D341Med (cell line): ENCODE measurements at regions not wholly inside any gene's neighbourhood (a gene's known extent, or its start where the extent isn't known, plus 50 kb on each side); places are given as distances from the start of the nearest gene placed in this dataset.

Experiments
- DNase-seq: peaks from one replicate; pipeline ENCODE4 v3.0.0; 2012; ENCODE audit warnings: low spot score

DNA sequence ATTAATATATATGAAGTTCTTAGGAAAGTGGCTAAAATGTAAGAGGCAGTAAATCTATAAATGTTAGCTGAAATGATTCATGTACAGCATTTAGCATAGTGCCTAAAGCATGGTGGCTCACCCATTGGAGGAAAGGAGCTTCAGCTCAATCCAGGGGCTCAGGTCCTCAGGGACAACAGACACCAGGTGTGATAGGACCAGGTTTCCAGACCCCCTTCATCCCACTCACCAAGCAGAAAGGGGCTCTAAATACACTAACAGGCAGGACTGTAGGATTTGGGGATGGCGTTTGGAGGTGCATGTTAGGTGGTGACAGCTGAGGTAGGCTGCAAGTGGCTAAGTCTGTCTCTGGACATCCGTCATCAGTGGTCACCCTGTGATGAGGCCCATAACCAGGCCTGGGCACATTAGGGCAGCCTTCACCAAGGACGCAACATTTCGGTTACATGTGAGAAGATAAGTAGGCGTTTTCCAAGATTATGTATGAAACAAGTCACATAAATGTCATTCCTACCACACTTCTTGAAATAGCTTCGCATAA lies 233.1 kb downstream of the C1orf94 start:
- DNase-seq: no peak

DNA sequence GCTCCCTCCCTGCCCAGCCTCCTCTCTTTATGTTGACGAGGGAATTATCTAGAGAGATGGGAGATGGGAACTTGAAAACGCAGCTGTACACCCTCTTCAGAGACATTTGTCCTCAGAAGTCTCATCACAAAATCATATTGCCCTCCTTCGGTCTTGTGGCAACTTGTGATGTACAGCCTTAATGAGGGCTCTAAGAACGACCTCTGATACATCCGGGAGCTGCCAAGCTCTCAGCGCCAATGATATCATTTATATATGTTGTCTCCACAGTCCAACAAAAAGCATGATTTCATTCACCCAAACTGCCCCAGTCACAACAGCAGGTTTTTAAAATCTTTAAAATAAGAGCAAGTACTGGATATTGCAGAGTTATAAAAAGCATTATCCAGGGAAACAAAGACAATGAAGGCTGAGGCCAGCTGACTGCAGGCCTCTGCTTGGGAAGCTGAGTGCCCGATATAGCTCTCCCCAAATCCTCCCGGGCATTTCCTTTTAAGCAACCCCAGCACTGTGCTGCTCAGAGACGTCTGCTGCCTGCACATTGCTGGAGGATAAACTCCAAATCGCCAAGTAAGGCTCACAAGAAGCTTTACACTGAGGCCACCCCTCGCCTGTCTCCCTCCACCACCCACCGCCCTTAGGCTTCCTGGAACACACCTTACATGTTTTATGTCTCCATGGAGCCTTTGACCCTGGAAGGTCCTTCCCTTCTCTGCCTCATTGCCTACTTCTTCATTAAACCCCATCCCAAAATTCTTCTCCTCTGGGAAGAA lies 236.1 kb downstream of the C1orf94 start:
- no peak for DNase-seq

DNA sequence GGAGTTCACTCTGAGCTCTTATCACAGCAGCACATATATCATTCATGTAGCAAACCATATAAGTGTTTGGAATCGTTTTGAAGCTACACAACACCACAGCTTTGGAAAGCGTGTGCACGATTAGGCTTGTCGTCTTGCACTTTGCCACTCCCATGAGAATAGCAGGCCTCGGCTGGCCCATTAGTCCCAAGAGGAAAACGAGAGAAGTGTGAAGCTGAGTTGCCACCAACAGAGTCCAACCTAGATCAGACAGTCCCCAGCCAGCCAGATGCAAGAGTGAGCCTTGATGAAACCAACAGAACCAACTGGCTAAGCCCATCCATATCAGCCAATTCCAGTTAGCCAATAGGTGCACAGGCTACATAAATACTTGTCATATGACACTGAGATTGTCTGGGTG lies 238.4 kb downstream of the C1orf94 start:
- no peak for DNase-seq

DNA sequence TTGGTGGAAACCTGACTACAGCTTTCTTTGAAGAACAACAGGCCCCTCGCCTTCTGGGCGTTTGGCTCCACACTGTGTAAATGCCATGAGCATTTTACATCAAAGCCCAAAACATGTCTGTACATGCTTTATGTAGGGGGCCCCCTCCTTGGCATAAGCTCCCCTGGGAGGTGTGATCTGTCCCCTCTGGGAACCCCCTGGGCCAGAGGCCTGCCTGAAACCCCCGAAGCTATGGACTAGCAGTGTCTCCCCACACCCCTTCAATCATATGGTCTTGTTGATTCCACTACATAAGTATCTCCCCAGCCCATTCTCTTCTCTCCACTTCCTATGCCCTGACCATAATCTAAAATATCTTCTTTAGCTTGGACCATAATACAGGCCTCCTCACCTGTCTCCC lies 241.5 kb downstream of the C1orf94 start:
- DNase-seq: no peak

DNA sequence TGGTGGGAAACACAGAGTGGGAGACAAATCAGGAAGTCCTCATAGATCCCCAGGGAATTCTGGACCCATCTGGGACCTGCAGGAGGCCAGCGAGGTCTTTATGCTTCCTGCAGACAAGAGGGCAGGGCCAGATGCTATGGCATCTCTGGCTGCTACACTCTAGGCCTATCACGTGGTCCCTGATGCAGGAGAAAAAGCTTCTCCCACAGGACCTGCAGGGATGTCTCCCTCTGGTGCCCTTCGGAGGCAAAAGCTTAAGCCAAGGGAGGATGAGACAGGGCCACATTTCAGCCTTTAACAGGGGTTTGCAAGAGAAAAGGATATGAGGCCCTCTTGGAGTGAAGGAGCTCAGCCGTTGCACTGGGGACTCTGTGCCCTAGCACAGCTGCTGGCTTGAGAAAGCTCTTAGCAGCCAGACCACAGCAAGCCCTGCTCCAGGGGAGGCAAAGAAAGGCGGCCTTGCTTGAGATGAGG lies 243.0 kb downstream of the C1orf94 start:
- no peak for DNase-seq

DNA sequence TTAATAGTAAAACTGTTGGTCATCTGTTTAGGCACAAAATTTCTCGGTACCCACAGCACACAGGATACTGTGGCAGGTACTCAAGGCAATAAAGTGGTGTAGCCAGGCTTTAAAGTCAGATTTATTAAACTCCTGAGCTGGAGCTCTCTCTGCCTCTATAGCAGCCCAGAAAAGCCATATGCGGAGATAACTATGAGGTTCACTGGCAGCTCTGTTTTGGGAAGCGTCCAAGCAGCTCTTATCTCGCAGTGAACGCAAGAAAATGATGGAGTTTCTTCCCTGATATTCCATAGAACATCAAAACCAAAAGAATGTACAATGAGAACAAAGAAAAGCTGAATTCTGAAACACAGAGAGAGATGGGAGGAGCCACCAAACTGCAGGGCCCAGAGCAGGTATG lies 248.3 kb downstream of the C1orf94 start:
- no peak for DNase-seq

DNA sequence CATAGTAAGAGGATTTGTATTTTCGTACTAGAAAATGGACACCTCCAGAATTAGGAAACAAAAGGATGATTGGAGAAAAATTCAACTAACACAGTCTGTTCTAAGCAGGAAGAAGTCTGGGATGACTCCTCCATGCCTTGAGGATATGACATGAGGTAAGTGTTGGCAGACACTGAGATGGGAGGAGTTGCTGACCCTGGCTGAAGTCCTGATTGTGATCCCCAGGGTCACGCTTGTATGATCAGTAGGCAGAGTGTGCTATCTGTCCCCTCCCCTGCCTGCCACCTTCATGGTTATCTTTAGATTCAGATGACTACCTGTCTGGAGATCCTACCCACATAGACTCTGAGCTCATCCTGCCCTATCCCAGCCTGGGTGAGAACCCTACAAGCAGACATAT lies 249.1 kb downstream of the C1orf94 start:
- no peak for DNase-seq

DNA sequence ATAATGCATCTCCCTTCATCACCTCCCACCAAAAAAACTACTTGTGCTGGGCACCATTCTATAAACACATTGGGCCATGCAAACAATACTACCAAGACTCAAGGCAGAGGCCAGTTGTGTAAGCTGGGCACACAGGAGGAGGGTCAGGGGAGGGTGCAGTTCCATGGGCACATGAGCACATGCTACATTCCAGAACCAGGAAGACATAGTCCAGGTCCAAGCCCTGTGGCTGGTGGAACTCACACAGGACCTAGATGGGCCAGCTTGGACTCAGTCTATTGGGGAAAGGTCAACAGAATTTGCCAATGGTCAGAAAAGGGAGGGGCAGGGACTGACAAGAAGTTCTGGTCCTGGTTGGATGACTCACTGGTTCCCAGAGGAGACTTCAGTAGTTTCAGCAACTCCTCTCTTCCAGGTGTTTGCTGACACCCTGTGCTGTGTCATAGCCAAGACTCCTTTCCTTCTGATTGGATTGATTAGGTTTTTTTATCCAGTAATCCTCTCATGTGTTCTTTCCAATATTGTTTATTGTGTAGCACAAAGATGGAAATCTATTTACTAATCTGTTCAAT lies 249.7 kb downstream of the C1orf94 start:
- DNase-seq: no peak

DNA sequence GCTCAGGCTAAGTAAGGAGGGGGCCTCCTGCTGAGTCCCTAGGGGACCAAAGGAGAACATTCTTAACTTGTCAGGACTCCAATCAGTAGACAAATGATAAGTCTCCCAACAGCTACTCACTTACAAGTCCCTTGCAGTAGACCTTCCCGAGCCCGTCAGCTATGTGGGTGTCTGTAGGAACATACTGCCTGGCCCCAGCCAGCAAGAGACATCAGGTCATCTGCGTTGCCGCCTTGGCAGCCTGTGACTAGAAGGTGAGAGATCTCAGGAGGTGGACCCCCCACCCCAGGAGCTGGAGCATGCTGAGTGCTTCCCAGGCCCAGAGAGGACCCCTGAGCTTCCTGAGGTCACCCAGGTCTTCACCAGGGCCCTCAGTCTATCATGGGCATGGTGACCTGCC lies 250.5 kb downstream of the C1orf94 start:
- no peak for DNase-seq

DNA sequence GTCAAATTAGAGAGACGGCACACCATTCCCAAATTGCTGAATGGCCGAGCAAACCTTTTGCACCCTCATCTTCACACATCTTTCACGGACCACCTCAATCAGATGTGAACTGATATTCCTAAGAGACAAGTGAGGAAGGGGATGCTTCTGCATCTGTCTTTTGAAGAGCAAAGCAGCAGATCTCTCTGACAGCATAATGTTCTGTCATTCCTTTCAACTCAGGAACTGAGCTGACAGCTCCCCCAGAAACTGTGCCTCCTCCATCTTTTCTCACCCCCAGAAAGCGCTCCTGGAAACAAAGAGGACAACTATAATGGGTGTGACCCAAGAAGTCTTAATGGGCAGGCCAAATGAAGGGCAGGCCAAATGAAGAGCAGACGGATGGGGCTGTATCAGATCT lies 256.4 kb downstream of the C1orf94 start:
- no peak for DNase-seq

DNA sequence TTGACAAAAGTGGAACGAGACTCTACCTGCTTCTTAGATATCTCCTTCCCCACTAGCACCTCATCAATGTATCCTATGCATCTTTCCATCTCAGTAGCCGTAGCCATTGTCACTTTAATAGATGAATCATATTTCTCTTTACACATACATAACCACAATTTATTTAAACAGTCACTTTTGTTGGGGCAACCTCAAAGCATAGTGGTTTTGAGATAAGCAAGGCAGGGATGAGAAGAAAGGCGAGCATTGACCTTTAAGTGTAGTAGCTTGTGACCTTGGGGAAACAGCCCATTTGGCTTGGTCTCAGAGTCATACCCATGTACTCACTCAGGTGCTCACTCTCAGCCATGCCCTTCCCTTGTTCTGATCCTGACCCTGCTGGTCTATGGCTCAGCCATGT lies 260.1 kb downstream of the C1orf94 start:
- no peak for DNase-seq

DNA sequence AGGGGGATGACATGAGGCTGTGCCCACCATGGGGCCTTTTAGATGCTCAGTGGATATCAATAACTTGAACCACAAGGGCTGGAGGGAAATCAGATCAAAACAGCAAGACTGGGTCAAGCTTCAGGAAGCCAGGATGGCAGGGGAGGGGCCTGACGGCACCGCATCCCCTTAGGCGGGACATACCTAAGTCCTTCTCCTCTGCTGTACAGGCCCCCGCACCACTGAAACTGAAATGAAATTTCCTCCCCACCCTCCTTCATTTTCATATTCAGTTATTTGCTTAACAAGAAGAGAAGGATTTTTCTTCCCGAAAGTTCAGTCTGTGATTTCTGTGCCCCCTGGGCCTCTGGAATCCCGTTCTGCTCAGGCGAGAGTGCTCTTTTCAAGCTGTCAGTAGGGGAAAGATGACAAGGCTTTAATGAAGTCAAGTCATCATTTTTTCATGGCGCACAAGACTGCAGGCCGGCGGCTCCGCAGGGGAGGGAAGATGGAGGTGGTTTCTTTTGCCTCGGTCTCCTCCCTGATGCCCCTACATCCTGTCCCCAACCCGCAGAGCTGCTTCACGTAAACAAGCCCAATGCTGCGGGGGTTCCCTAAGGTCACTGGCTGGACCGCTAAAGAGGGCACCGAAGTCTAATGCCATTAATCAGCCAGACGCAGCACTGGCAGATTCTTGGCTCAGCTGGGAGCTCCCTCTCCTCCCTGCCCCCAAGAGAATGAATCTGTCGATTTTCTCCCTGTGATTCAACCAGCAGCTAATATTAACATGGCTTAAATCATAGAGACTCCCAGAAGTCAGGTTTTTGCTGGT lies 264.8 kb downstream of the C1orf94 start:
- no peak for DNase-seq

DNA sequence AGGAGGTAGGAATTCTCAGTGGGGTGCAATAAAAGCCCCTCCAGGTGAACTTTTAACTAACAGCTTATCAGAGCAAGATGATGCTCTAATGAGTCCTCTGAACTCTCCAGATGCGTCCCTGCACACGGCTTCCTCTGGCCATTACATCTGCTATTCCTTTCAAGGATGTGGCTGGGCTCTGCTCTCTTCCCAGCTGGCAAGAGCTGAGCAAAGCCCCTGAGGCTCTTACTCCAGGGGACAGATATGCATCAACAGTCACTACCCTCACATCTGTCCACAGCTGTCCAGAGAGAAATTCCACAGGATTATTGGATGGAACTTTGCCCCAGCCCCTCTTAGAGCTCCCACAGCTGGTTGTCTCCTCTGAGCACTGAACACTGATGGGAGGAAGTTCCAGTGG lies 267.8 kb downstream of the C1orf94 start:
- DNase-seq: no peak

DNA sequence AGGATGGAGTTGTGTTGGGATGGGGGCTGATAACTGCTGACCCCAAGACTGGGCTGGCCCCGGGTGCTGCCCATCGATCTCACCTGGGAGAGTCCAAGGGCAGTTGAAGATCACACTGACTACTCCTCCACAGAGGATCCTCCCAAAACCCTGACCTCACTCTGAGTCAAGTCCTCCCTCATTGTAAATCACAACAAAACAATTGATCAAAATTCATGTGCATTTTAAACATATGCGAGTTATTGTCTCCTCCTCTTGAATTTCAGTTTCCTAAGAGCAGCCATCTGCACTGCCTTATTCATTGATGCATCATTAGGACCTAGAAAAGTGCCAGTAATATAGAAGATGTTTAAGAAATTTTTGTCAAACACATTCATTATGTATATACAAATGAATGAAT lies 273.6 kb downstream of the C1orf94 start:
- no peak for DNase-seq

DNA sequence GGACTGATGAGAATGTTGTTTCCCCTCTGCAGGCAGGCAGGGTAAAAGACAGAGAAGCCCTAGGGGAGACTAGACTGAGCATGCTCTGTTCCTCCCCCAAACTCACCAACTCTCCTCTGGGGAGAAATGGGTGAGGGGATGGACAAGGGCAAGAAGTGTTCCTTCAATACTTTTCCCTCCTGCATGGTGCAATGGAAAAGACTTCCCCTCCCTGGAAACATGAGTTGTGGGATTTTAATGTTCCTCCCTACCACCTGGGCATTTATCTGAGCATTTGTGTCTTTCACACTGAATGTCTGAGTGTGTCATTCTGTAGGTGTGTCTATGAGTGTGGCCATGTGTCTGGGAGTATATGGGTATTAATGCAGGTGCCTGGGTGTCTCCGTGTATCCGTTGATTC lies 275.7 kb downstream of the C1orf94 start:
- DNase-seq: no peak

DNA sequence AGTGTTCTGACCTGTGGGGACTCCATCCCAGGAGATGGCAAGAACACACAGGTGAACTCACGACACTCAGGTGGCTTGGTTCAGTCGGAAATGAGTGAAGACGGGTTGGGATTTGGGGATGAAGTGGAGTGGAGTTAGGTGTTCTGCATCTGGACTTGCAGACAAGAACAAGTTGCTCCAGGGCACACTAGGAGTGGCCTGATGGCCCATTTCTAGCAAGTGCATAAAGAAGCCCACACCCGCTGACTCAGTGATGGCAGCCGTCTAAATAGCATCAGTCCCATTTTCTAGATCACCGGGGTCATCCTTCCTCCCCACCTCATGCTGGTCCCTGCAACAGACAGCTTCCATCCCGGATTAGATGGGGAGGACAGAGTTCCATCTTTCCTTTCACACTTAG lies 278.4 kb downstream of the C1orf94 start:
- DNase-seq: no peak

DNA sequence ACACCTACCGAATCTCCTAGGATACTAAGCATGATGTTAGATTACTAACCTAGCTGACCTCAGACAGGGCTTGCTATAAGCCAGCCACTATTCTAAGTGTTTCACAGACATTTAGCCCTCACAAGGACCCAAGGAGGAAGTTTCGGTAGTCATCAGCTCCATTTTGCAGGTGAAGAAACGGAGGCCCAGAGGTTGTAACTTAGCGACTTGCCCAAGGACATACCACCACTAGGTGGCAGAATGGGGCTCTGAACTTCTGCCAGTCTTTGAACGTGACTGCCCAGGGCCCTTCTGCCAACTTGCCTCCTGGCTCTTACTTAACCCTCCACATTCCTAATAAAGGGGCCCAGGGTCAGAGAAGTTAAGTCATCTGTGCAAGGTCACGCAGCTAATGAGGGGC lies 283.5 kb downstream of the C1orf94 start:
- peak; percentile 33 for DNase-seq

DNA sequence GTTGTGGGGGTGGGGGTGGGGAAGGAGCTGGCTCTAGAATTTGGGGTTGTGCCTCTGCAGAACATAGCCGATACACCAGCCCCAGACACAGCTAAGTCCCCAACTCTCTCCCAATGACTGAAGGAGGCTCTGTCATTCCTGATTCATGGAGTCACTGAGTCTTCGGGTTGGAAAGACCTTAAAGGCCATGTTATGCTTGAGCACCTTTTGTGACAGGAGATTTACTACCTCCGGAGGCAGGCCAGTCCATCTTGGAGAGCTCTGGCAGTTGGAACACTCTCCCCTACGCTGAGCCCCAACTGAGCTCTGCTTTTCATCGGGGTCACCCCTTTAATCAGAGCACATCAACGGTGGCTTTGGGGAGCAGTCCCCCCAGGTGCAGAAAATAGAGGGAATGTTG lies 284.4 kb upstream of the GJB5 start:
- DNase-seq: no peak

DNA sequence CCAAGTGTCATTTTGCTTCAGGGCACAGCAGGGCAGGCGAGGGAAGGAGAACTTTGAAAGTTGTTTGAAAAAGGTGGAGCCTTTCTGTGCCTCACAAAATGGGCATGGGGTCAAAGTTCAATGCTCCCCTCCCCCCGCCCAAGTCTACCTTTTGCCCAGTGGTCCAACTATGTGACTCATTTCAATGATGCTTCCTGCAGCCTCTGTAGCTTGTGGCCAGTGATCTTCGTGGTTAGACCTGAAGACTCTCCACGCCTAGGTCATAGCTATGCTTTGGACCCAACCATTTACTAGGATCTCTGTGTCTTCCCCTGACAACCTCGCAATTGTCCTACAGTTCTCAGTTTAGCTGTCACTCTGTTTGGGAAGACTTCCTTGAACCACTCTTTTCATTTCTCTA lies 280.3 kb upstream of the GJB5 start:
- no peak for DNase-seq

DNA sequence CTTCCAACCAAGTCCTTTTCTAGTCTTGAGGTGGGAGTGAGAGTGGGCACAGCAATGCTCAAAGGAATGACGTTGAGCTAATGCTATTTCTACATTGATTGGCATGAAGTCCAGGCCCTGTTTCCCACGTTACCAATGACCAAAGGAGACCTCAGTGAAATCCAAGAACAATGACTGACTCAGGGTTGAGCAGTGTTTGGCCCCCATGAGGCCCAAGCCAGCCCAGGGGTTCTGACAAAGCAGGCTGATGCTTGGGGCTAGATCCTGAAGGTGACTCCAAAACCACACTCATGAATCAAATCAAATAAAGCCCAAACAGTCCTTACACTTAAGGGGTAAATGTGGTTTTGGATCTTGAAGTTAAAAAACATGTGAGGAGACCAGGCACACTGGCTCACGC lies 278.5 kb upstream of the GJB5 start:
- DNase-seq: no peak

DNA sequence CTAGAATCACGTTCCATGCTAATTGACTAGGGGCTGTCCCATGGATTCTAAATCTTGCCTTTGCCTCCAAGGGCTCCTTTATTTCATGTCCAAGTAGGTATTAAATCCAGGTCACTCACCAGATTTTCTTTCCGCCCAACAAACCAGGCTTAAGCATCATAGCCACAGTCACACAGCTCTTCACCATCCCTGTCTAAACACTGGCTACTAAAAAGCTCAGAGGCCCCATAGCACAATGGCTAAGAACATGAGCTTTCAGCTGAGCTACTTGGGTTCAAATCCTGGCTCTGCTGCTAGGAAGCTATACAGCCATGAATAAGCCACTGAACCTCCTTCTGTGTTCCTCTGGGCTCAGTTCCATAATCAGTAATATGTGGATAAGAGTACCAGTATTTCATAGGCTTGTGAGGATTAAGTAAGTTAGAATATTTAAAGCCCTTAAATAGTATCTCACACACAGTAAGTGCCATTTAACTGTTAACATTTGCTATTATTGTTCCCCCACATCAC lies 277.2 kb upstream of the GJB5 start:
- no peak for DNase-seq

DNA sequence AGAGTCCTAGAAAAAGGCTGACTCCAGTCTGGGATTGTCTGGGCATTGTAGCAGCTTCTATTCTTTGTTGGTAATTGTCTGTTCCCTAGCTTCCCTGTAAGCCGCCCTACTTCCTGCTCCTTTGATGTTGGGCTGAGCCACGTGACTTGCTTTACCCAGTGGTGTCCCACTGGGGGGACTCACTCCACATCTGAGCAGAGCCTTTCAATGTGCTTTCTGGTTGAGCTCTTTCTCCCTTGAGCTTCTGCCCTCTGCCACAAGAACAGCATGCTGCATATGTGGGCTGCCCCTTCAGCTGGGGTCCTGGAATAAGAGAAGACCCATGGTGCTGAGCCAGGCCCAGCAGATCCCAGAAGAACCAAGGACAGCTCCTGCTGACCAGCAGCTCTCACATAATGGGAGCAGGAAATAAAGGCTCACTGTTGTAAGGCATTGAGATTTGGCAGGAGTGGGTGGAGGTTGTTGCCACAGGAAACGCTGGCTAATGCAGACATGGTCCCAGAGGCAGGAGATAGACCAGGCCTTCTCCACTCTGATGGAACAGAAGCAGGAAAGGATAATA lies 276.3 kb upstream of the GJB5 start:
- DNase-seq: no peak
